ENCODE measurements at regions not wholly inside any gene's neighbourhood (a gene's known extent, or its start where the extent isn't known, plus 50 kb on each side); places are given as distances from the start of the nearest gene placed in this dataset.
"Not testable (repeated sequence)": the region's sequence is repeated elsewhere in the genome, so short reads cannot be mapped to it uniquely, and the experiment has no call there.

GRCh38 chr12:38120438-38120837, 196.1 kb upstream of the ALG10B start:
- Histone ChIP-seq H3K9me3 (ENCODE audit: low read depth) (no peaks in the 10 kb centered on the region), H3K79me2 (ENCODE audit: insufficient read depth) (no peaks in the 10 kb centered on the region), H3K9ac (no peak overlapping the region), H3K4me3 (no peak overlapping the region), H3K27me3 (replicated peaks; ENCODE audit: insufficient read depth) (no peaks in the 10 kb centered on the region), H4K20me1 (ENCODE audit: insufficient read depth) (no peaks in the 10 kb centered on the region), H3K9me2 (ENCODE audit: insufficient read depth) (no peaks in the 10 kb centered on the region), H3K4me1 (ENCODE audit: insufficient read depth) (no peaks in the 10 kb centered on the region), H3K36me3 (ENCODE audit: low read depth) (no peaks in the 10 kb centered on the region), H3K4me2 (ENCODE audit: unreplicated experiment) (no peak overlapping the region), H3K27ac (no peak overlapping the region), H2AFZ (no peak overlapping the region), H3F3A (ENCODE audit: insufficient read depth) (no peaks in the 10 kb centered on the region)
- no peak for DNase-seq
- in situ Hi-C loops (cut with MboI) = no loop called here
- no peak for TF ChIP-seq EZH2phosphoT487 (IDR thresholded peaks at IDR 0.05; ENCODE audit: insufficient read depth, low read depth)
- TF ChIP-seq EZH2 (IDR thresholded peaks at IDR 0.05; ENCODE audit: insufficient read depth, poor library complexity, severe bottlenecking) = no peak
- WGBS, 2 experiments (ENCODE audit: low coverage in 1 of 2, low lambda C conversion rate in 2 of 2, missing lambda C conversion rate in 2 of 2) = 27 to 29% methylated on average over 5 of the region's 5 CpGs

GRCh38 chr12:38123028-38123427, 193.5 kb upstream of the ALG10B start:
- 8 to 18% methylated on average over 2 of the region's 2 CpGs for WGBS, 2 experiments (ENCODE audit: low coverage in 1 of 2, low lambda C conversion rate in 2 of 2, missing lambda C conversion rate in 2 of 2)
- not testable (repeated sequence) for H3K9me2 ChIP-seq (ENCODE audit: insufficient read depth)

GRCh38 chr12:38123566-38124246, 192.9 kb upstream of the ALG10B start:
- in situ Hi-C loops (cut with MboI) = no loop called here
- 27 to 29% methylated on average over 8 of the region's 8 CpGs for WGBS, 2 experiments (ENCODE audit: low coverage in 1 of 2, low lambda C conversion rate in 2 of 2, missing lambda C conversion rate in 2 of 2)
- DNase-seq = no peak
- Histone ChIP-seq H3K79me2 (ENCODE audit: insufficient read depth) (no peaks in the 10 kb centered on the region), H2AFZ (no peak overlapping the region), H3F3A (ENCODE audit: insufficient read depth) (no peaks in the 10 kb centered on the region), H4K20me1 (ENCODE audit: insufficient read depth) (no peaks in the 10 kb centered on the region), H3K4me1 (ENCODE audit: insufficient read depth) (no peaks in the 10 kb centered on the region), H3K36me3 (ENCODE audit: low read depth) (no peaks in the 10 kb centered on the region), H3K9me3 (ENCODE audit: low read depth) (no peaks in the 10 kb centered on the region), H3K4me3 (no peak overlapping the region), H3K4me2 (ENCODE audit: unreplicated experiment) (no peak overlapping the region), H3K9me2 (ENCODE audit: insufficient read depth) (no peaks in the 10 kb centered on the region), H3K9ac (no peak overlapping the region), H3K27me3 (replicated peaks; ENCODE audit: insufficient read depth) (no peaks in the 10 kb centered on the region), H3K27ac (no peak overlapping the region)
- TF ChIP-seq EZH2phosphoT487 (IDR thresholded peaks at IDR 0.05; ENCODE audit: insufficient read depth, low read depth) (no peak), EZH2 (IDR thresholded peaks at IDR 0.05; ENCODE audit: insufficient read depth, poor library complexity, severe bottlenecking) (no peak)

More at GRCh38 chr12:38123028-38123427, 193.5 kb upstream of the ALG10B start:
- H3K4me3 ChIP-seq; H3K79me2 ChIP-seq (ENCODE audit: insufficient read depth); H2AFZ ChIP-seq; in situ Hi-C loops (cut with MboI); H3K4me2 ChIP-seq (ENCODE audit: unreplicated experiment); H3K9me3 ChIP-seq (ENCODE audit: low read depth); H3K36me3 ChIP-seq (ENCODE audit: low read depth); H3F3A ChIP-seq (ENCODE audit: insufficient read depth); H3K9ac ChIP-seq; DNase-seq; H3K4me1 ChIP-seq (ENCODE audit: insufficient read depth); H3K27ac ChIP-seq; H3K27me3 ChIP-seq (replicated peaks; ENCODE audit: insufficient read depth); H4K20me1 ChIP-seq (ENCODE audit: insufficient read depth): not testable (repeated sequence)

- H3K9me2 ChIP-seq (ENCODE audit: insufficient read depth) = no peaks in the 10 kb centered on the region
- H3K27me3 ChIP-seq (replicated peaks; ENCODE audit: insufficient read depth) = no peaks in the 10 kb centered on the region
- no peak overlapping the region for H3K9ac ChIP-seq
- no peak for TF ChIP-seq EZH2phosphoT487 (IDR thresholded peaks at IDR 0.05; ENCODE audit: insufficient read depth, low read depth)
- no peak for TF ChIP-seq EZH2 (IDR thresholded peaks at IDR 0.05; ENCODE audit: insufficient read depth, poor library complexity, severe bottlenecking)
- no peaks in the 10 kb centered on the region for H3F3A ChIP-seq (ENCODE audit: insufficient read depth)
- in situ Hi-C loops (cut with MboI) = loop anchor here (25.0 kb wide), 1 partner anchor 988 kb away; no protein-coding TSS in a partner anchor
- H3K9me3 ChIP-seq (ENCODE audit: low read depth) = no peaks in the 10 kb centered on the region
- no peak overlapping the region for H2AFZ ChIP-seq
- H3K4me1 ChIP-seq (ENCODE audit: insufficient read depth) = no peaks in the 10 kb centered on the region
- H3K4me3 ChIP-seq = no peak overlapping the region
- no peaks in the 10 kb centered on the region for H3K36me3 ChIP-seq (ENCODE audit: low read depth)
- no peaks in the 10 kb centered on the region for H3K79me2 ChIP-seq (ENCODE audit: insufficient read depth)
- no peak overlapping the region for H3K4me2 ChIP-seq (ENCODE audit: unreplicated experiment)
- no peaks in the 10 kb centered on the region for H4K20me1 ChIP-seq (ENCODE audit: insufficient read depth)
- DNase-seq = no peak
- 0 to 4% methylated on average over 3 of the region's 3 CpGs for WGBS, 2 experiments (ENCODE audit: low coverage in 1 of 2, low lambda C conversion rate in 2 of 2, missing lambda C conversion rate in 2 of 2)
- no peak overlapping the region for H3K27ac ChIP-seq
Observed at GRCh38 chr12:38124247-38125012, 192.1 kb upstream of the ALG10B start.

Data from GM23248 (cell line).